ENCODE measurements at regions not wholly inside any gene's neighbourhood (a gene's known extent, or its start where the extent isn't known, plus 50 kb on each side); places are given as distances from the start of the nearest gene placed in this dataset.

DNA sequence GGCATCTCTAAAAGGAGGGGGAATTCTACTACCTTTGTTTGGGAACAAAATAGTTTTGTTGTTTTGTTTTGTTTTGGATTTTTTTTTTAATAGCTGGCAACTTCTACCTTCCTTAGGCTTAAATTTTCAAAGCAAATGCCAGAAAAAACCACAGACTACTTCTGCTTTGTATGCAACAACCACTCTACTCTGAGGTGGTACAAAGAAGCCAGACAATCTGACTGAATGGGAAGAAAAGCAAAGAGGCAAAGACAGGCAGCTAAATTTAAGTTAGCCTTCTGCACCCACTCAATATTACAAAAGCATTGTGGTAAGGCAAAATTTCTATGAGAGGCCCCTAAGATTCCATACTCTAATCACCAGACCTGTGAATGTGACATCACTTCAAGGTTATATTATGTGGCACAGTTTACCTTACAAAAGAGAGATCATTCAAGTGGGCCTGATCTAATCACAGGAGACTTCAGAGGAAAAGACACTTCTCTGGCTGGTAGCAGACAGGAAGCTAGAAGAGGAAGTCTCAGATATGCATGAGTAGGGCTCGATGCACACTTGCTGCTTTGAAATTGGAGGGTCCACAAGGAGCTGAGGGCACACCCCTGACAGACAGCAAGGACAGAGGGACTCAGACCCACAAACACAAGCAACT, 566.6 kb downstream of the RPS29 start:
- Histone ChIP-seq H3K79me2 (ENCODE audit: insufficient read depth, low read length) (no peaks in the 10 kb centered on the region), H3K9me3 (ENCODE audit: control insufficient read depth, low read depth, low read length) (no peaks in the 10 kb centered on the region), H3K4me2 (ENCODE audit: insufficient read depth, insufficient read length, low read length) (no peak overlapping the region), H3K18ac (ENCODE audit: insufficient read length, low read depth, low read length) (no peak overlapping the region), H3K4ac (ENCODE audit: low read depth, low read length) (no peak overlapping the region), H3K23me2 (ENCODE audit: insufficient read length, low read depth, low read length, poor library complexity, severe bottlenecking) (no peaks in the 10 kb centered on the region), H4K20me1 (ENCODE audit: control insufficient read depth, insufficient read depth, insufficient read length) (no peaks in the 10 kb centered on the region), H3K23ac (ENCODE audit: insufficient read length, low read depth, low read length) (no peak overlapping the region), H2BK5ac (ENCODE audit: insufficient read length, low read length) (no peak overlapping the region), H2AFZ (ENCODE audit: low read length) (no peak overlapping the region), H4K91ac (ENCODE audit: insufficient read length, low read depth, low read length) (no peak overlapping the region), H3K56ac (ENCODE audit: insufficient read length, low read depth, low read length) (no peak overlapping the region), H2AK5ac (ENCODE audit: insufficient read length, low read length) (no peak overlapping the region), H2BK20ac (ENCODE audit: low read depth, low read length, poor library complexity, severe bottlenecking) (no peak overlapping the region), H3K4me1 (ENCODE audit: insufficient read depth, low read length) (no peaks in the 10 kb centered on the region), H2BK120ac (ENCODE audit: low read depth, low read length, poor library complexity, severe bottlenecking) (no peak overlapping the region), H3K9ac (ENCODE audit: extremely low read depth, insufficient read length, low read length) (no peak overlapping the region), H4K8ac (replicated peaks; ENCODE audit: insufficient read length, low read depth, low read length) (no peak overlapping the region), H2BK12ac (ENCODE audit: insufficient read length, low read depth, low read length) (no peak overlapping the region), H4K5ac (ENCODE audit: insufficient read length, low read depth, low read length) (no peak overlapping the region), H2BK15ac (ENCODE audit: low read depth, low read length) (no peak overlapping the region; the same call in 1 of the 2 replicates), H3K27me3 (ENCODE audit: insufficient read depth, low read length) (no peaks in the 10 kb centered on the region), H3K79me1 (ENCODE audit: insufficient read depth, low read depth, low read length, poor library complexity, severe bottlenecking) (no peaks in the 10 kb centered on the region), H3T11ph (ENCODE audit: low read length) (no peak overlapping the region), H3K14ac (ENCODE audit: insufficient read depth, low read length) (no peak overlapping the region), H3K27ac (ENCODE audit: insufficient read length, low read depth, low read length) (no peak overlapping the region)
- H3K36me3 Mint-ChIP-seq (ENCODE audit: insufficient read depth in 1 of 3, low read depth in 3 of 3), result no peaks in the 10 kb centered on the region; a peak in 1 of 7 replicates
- H3K4me1 Mint-ChIP-seq, result no peaks in the 10 kb centered on the region; a peak in 1 of 4 replicates
- H3K27me3 Mint-ChIP-seq (ENCODE audit: low read depth), result no peaks in the 10 kb centered on the region
- no peak for DNase-seq
- H3K27ac Mint-ChIP-seq, result peak overlapping the region in 1 of 3 experiments; percentile 46; a peak in 1 of 7 replicates
- WGBS (ENCODE audit: extremely low coverage, insufficient read length, low lambda C conversion rate), result no CpG with 5 or more reads among the region's 1 CpG
- TF ChIP-seq, protein P1, sequence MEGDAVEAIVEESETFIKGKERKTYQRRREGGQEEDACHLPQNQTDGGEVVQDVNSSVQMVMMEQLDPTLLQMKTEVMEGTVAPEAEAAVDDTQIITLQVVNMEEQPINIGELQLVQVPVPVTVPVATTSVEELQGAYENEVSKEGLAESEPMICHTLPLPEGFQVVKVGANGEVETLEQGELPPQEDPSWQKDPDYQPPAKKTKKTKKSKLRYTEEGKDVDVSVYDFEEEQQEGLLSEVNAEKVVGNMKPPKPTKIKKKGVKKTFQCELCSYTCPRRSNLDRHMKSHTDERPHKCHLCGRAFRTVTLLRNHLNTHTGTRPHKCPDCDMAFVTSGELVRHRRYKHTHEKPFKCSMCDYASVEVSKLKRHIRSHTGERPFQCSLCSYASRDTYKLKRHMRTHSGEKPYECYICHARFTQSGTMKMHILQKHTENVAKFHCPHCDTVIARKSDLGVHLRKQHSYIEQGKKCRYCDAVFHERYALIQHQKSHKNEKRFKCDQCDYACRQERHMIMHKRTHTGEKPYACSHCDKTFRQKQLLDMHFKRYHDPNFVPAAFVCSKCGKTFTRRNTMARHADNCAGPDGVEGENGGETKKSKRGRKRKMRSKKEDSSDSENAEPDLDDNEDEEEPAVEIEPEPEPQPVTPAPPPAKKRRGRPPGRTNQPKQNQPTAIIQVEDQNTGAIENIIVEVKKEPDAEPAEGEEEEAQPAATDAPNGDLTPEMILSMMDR (conservative IDR thresholded peaks at IDR 0.05), result no peak
- H3K4me3 Mint-ChIP-seq, result no peak overlapping the region
- no peaks in the 10 kb centered on the region for H3K9me3 Mint-ChIP-seq

All from H9 (cell line).